NCI-H2171 treated with DMSO at 0.1 percent for 48 hours (cell line): ENCODE measurements at regions not wholly inside any gene's neighbourhood (a gene's known extent, or its start where the extent isn't known, plus 50 kb on each side); places are given as distances from the start of the nearest gene placed in this dataset.
A peak's percentile ranks its signal among the peaks of the same experiment; 100 is the strongest.

ENCODE experiments used
- DNase-seq: peaks from one replicate; lab custom pipeline; 2025; lab: John Stamatoyannopoulos, UW

GRCh38 chr10:69716711-69717560 is 84.8 kb upstream of the COL13A1 start:
- DNase-seq: peak; percentile 6

DNA sequence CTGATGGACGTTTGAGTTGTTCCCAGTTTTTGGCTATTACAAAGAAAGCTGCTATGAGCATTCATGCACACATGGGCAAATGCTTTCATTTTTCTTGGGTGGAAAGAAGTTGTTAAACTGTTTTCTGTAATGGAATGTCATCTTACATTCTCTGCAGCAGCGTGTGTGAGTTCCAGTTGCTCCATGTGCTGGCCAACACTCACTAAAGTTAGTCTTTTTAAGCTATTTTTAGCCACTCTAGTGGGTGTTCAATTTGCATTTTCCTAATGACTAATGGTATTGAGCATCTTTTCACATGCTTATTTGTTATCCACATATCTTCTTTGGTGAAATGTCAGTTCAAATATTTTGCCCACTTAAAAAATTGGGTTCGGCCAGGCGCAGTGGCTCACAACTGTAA is 82.8 kb upstream of the COL13A1 start:
- no peak for DNase-seq

DNA sequence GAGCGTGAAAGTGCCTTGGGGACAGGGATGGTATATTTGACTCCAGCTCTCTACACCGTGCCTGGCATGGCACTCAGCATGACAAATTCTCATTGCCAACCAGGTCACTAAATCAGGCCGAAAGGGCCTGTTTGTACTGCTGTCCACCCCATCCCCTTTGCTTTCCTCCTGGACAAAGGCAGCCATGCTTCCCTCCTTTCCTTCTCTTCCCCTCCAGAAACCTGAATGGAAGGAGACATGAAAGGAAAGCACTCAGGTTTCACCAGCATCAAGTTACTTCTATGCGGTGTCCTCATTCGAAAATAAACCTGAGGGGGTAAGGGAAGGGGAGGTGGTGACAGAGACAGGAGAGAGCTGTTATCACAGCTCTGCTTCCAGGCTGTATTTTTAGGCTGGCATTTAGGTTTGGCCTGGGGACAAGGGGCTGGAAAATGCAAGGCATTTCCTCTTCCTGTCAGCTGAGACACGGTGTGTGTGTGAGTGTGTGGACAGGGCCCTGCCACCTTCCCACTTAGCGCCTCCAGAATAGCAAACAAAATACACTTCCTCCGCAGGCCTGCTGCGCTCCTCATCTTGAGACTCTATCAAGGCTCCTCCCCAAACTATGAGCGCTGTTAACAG is 79.9 kb upstream of the COL13A1 start:
- DNase-seq: peak; percentile 18

GRCh38 chr10:69723653-69724052 is 78.1 kb upstream of the COL13A1 start:
- DNase-seq: no peak

GRCh38 chr10:69726850-69727249 is 74.9 kb upstream of the COL13A1 start:
- no peak for DNase-seq

DNA sequence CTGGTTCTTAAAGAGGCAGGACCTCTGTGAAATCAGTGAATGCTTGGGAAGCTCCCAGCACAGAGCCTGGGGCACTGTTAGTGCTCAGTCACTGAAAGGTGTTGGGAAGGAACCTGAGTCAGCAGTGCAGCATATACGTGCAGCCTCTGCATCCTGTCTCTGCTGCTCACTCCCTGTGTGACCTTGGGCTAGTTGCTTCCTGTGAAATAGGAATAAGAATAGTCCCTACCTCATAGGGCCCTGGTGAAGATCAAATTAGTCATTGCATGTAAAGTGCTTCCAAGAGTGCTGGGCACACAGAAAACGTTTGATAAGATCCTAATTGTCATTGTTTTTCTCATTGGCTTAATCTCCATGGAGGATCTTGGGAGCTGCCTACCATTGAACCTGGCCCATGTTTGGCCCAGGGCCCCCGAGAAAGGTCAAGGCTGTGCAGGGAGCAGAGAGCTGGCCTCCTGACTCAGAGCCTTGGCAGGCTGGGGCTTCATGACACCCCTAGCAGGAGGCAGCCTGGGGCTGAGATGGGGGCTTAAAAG is 73.3 kb upstream of the COL13A1 start:
- DNase-seq: no peak

DNA sequence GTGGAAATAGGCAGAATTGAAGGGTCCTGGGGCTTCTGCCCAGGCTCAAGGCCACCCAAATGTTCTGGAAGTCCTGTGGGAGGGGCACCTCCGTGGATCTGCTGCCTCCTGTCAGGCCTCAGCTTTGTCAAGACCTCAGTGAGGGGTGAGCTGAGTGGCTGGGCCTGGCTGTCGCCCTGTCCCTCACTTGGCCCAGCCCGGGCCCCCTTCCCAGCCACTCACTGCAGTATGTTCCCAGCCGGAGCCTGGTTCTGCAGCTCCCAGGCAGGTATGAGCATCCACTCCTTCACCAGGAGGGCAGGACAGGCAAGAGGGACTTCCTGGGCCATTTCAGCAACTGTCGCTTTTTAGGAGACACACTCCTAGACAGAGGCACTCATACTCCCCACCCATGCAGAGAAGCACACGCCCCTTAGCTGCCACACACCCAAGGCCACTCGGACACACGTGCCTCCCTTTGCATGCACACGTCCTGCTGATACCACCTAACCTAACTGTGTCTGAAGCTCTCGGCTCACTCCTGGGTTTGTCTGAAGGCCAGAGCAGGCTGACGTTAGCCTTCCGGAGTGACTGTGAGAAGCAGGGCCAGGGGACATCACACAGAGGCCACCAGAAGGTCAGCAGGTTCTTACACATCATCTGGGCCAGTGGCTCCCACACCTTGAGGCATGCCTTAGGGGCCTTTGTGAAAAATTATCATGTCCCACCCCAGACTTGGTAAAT is 72.2 kb upstream of the COL13A1 start:
- DNase-seq: no peak

GRCh38 chr10:69730251-69731156 is 71.2 kb upstream of the COL13A1 start:
- no peak for DNase-seq

- no peak for DNase-seq
Measured at GRCh38 chr10:69731184-69731583, 70.5 kb upstream of the COL13A1 start.

- no peak for DNase-seq
Measured at GRCh38 chr10:69731698-69732097, 70.0 kb upstream of the COL13A1 start.

DNA sequence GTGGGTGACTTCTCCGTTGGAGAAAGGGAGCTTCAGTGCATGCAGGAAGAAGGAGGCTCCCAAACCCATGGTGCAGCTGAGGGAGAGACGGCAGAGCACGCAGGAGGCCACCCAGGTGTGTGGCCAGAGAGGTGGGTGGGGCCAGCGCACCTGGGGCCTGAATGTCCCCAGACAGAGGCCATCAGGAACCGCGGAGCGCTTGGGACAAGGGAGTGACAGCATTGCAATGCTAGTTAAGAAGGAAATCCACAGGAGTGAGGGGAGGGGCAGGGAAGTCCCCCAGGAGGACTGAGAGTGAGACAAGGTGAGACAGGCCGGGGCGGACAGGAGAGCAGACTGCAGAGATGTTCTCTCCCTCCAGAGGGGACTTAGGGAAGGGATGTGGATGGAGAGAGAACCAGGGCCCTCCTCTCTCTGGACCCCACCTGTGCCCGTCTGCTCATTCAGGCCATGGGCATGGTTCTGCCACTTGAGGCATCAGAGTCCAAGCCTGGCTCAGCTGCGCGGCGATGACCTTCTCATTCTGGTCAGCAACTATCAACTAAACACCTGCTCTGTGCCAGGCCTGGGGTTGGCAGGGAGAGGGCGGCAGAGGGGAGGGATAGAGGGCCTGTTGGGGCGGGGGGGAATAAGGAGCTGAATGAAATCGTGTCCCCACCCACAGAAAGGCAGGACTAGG is 69.4 kb upstream of the COL13A1 start:
- DNase-seq: no peak

DNA sequence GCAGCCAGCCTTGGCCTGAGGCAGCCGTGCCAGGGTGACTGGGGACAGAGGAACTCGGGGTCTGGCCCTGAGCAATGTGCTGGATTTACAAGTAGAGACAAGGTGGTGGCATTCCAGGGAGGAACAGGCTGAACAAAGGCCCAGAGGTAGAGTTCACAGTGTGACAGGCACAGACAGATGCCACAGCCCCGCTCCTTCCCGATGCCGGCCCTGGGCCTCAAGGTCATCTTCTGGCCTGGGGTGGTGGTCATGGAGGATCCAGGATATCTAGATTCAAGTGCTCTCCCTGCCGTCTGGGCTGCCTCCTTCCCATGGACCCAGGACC is 68.9 kb upstream of the COL13A1 start:
- DNase-seq: no peak

- DNase-seq: no peak
Measured at GRCh38 chr10:69733791-69734261, 67.9 kb upstream of the COL13A1 start.

- DNase-seq: no peak
Measured at GRCh38 chr10:69734416-69734796, 67.3 kb upstream of the COL13A1 start.

DNA sequence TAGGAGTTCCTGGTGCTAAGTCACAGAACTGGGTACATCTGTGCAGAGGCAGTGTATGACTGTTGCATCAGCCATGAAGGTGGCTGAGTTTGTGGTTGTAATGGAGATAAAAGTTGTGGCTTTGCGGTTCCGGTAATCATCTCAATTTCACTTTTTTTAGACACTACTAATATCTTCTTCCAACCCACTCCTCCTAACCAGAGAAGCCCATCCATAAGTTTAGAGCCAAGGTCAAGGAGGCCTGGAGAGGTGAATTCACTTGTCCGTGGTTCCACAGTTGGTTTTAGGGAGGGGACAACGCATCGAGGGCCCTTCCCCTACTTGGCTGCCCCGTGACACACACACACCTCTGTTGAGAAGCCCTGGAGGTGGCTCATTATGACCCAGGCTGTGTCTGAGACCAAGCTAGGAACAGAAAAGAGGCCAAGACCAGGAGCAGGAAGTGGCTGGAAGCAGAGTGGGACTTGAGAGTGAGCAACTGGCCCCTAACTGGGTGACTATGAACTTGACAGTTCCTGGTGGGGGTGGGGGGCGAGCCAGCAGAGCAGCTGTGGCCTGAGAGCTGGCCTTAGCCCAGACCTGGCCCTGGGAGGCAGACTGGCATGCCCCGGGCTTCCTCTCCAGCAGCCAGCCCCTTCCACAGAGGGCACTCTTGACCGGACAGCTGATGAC is 66.8 kb upstream of the COL13A1 start:
- DNase-seq: no peak

GRCh38 chr10:69736886-69737641 is 64.6 kb upstream of the COL13A1 start:
- no peak for DNase-seq

DNA sequence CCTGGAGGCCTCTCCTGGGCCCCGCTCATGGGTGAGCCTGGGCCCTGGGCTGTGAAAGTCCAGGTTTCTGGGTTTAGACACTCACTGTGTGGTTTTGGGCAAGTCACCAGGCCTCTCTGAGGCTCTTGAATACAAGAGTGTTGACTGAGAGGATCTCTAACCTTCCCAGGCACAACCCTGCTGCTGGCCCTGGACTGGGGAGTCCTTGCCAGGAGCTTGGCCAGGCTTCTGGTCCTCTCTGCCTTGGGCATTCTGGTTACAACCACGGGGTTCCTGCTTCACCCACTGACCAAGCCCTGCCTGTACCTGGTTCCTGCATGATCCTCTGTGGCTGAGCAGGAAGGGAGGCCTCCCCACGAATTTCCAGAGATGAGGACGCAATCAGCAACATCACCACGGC is 63.6 kb upstream of the COL13A1 start:
- no peak for DNase-seq

DNA sequence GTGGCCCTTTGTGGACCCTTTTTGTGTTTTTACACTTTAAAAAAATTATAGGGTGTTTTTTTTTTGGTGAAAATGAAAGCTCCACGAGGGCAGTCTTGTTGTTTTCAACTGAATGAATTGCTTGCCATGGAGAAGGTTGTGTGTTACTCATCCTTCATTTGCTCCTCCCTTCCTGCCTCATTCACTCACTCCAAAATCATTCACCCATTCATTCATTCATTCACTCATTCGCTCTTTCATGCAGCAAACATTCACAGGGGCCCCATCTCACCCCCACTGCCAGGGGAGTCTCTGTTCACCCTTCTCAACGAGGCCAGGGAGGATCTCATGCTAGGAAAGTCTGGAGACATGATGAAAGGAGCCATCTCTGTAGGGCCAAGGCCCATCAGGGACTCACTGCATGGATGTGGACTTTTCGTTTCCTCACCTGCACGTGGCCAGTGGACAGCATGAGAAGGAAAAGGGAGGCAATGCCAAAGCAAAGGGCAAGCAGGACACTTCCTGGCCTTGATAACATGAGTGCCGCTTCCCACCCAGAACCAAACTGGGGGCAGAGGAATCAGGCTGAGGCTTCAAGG is 62.8 kb upstream of the COL13A1 start:
- no peak for DNase-seq

- no peak for DNase-seq
Measured at GRCh38 chr10:69739634-69740033, 62.1 kb upstream of the COL13A1 start.
